ENCODE measurements at regions not wholly inside any gene's neighbourhood (a gene's known extent, or its start where the extent isn't known, plus 50 kb on each side); places are given as distances from the start of the nearest gene placed in this dataset.

DNA sequence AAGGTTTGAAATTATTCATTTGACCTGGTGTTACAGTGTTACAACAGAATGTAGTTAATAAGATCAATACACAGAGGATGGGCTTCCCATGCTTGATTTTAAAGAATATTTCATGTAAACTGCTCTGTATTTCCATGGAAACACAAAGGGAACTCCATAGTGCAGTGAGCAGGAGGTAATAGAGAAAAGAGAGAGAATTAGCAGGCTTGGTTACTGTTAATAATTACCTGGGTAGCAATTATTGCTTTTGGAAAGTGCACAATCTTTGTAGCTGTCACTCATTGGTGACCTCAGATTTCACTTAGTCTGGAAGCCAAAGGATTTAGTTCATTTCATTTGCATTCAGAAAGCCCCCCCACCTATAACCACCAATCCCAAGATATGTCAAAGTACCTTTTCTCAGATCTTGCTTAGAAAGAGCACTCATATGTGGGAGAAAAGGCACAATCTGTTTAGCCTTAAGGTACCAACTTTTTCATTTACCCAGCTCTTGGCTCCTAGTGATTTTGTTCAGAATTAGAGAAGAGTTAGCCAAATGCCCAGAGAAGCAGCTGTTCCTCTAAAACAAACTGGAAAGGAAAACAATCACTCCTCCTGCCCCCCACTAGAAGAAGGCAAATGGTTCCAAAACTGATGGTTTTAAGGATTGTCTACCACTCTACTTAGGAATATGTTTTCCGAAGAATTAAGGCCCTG lies 234.5 kb upstream of the SLC24A2 start:
- ATAC-seq (no peak), DNase-seq (no peak)
- Histone ChIP-seq H3K36me3 (no peaks in the 10 kb centered on the region), H3K27ac (no peak overlapping the region), H3K4me1 (no peaks in the 10 kb centered on the region), H3K9me3 (no peaks in the 10 kb centered on the region), H3K4me3 (no peak overlapping the region), H3K27me3 (no peaks in the 10 kb centered on the region)
- TF ChIP-seq, protein P1, sequence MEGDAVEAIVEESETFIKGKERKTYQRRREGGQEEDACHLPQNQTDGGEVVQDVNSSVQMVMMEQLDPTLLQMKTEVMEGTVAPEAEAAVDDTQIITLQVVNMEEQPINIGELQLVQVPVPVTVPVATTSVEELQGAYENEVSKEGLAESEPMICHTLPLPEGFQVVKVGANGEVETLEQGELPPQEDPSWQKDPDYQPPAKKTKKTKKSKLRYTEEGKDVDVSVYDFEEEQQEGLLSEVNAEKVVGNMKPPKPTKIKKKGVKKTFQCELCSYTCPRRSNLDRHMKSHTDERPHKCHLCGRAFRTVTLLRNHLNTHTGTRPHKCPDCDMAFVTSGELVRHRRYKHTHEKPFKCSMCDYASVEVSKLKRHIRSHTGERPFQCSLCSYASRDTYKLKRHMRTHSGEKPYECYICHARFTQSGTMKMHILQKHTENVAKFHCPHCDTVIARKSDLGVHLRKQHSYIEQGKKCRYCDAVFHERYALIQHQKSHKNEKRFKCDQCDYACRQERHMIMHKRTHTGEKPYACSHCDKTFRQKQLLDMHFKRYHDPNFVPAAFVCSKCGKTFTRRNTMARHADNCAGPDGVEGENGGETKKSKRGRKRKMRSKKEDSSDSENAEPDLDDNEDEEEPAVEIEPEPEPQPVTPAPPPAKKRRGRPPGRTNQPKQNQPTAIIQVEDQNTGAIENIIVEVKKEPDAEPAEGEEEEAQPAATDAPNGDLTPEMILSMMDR (IDR thresholded peaks at IDR 0.05 in 4 of 5, conservative IDR thresholded peaks at IDR 0.05 in 1 of 5) = no peak
- no peak for TF ChIP-seq POLR2A (IDR thresholded peaks at IDR 0.05)
- intact Hi-C loops (cut with DNase I; ENCODE audit: low total_unique reads) (no loop called here), in situ Hi-C loops (cut with MboI; ENCODE audit: low sequenced_read_pairs in 4 of 4) (no loop called here)

DNA sequence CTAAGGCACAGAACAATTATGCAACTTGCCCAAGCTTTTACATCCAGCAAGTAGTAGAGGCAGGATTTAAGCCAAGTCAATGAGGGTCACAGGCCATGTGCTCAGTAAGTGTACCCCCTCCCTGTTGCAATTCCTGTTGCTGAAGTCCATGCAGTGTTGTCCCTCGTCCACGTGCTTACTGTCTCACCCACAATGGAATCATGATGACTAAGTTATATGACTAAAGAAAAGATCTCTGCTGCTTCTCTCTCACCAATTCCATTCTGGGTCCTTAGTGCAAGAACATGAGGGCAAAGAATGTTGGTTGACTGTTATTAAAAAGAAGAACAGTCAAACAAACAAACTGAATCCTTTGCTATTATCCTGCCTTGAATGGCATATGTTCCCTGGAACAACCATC lies 233.6 kb upstream of the SLC24A2 start:
- Histone ChIP-seq H3K4me1 (no peaks in the 10 kb centered on the region), H3K27me3 (no peaks in the 10 kb centered on the region), H3K9me3 (no peaks in the 10 kb centered on the region), H3K27ac (no peak overlapping the region), H3K4me3 (no peak overlapping the region), H3K36me3 (no peaks in the 10 kb centered on the region)
- in situ Hi-C loops (cut with MboI; ENCODE audit: low sequenced_read_pairs in 4 of 4) = no loop called here
- ATAC-seq = no peak
- TF ChIP-seq, protein P1 (IDR thresholded peaks at IDR 0.05 in 4 of 5, conservative IDR thresholded peaks at IDR 0.05 in 1 of 5) = no peak
- TF ChIP-seq POLR2A (IDR thresholded peaks at IDR 0.05) = no peak
- DNase-seq = no peak
- intact Hi-C loops (cut with DNase I; ENCODE audit: low total_unique reads) = no loop called here

DNA sequence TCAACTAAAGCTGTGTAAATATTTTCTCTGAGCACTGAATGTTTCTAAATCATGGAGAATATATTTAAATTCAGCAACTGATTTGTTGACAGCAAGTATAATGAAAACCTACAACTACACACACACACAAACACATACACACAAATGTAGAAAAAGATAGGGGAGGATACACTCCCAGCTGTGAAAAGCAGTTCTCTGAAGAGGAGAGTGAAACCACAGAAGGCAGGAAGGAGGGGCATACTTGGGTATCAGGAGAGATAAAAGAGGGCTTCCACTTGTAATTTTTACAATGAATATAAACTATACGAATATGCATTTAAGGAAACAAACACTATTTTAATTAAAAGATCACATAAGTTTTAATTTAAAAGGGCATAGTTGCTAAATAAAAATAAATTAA lies 227.8 kb upstream of the SLC24A2 start:
- intact Hi-C loops (cut with DNase I; ENCODE audit: low total_unique reads) = no loop called here
- ATAC-seq (no peak), DNase-seq (no peak)
- no peaks in the 10 kb centered on the region for H3K9me3 ChIP-seq
- H3K4me1 ChIP-seq = no peaks in the 10 kb centered on the region
- H3K27me3 ChIP-seq = no peaks in the 10 kb centered on the region
- TF ChIP-seq, protein P1 (IDR thresholded peaks at IDR 0.05 in 4 of 5, conservative IDR thresholded peaks at IDR 0.05 in 1 of 5) = no peak
- TF ChIP-seq POLR2A (IDR thresholded peaks at IDR 0.05) = no peak
- H3K4me3 ChIP-seq = no peak overlapping the region
- H3K27ac ChIP-seq = no peak overlapping the region
- no peaks in the 10 kb centered on the region for H3K36me3 ChIP-seq
- in situ Hi-C loops (cut with MboI; ENCODE audit: low sequenced_read_pairs in 4 of 4) = no loop called here

DNA sequence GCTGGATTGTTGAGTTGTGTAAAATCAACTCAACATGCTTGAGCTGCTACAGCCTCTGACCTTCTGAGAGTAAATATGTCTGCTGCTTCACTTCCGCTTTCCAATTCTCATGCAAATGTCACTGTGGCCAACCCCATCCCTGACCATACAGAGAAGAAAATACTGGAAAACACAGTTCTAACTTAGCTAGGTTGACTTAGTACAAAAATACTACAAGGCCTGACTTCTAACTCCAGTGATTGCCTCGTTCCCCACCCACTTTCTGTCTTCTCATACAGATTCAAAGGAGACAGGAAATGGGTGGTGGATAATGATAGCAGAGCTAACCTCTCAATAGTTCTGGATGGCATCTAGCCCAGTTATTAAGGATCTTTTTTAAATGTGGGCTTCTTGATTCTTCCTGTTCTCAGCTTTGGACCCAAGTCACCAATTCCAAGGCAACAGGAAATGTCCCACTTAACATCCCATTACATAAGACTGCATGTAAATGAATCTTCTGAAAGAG lies 226.6 kb upstream of the SLC24A2 start:
- Histone ChIP-seq H3K4me1 (no peaks in the 10 kb centered on the region), H3K27ac (peak overlapping the region in 1 of 4 donors; percentile 10), H3K9me3 (no peaks in the 10 kb centered on the region), H3K36me3 (no peaks in the 10 kb centered on the region), H3K27me3 (no peaks in the 10 kb centered on the region), H3K4me3 (no peak overlapping the region)
- ATAC-seq (no peak), DNase-seq (no peak)
- intact Hi-C loops (cut with DNase I; ENCODE audit: low total_unique reads) (no loop called here), in situ Hi-C loops (cut with MboI; ENCODE audit: low sequenced_read_pairs in 4 of 4) (no loop called here)
- TF ChIP-seq, protein P1 (IDR thresholded peaks at IDR 0.05 in 4 of 5, conservative IDR thresholded peaks at IDR 0.05 in 1 of 5) = no peak
- no peak for TF ChIP-seq POLR2A (IDR thresholded peaks at IDR 0.05)

DNA sequence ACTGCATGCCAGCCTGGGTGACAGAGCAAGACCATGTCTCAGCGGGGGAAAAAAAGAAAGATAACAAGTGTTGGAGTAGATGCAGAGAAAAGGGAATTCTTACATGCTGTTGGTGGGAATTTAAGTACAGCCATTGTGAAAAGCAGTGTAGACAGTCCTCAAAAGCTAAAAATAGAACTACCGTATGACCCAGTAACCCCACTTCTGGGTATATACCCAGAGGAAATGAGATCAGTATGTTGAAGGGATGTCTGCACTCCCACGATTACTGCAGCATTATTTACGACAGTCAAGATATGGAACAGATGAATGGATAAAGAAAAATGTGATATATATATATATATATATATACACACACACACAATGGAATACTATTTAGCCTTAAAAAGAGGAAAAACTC lies 225.3 kb upstream of the SLC24A2 start:
- no peak for ATAC-seq
- intact Hi-C loops (cut with DNase I; ENCODE audit: low total_unique reads) = no loop called here

More for the DNA sequence above, 225.3 kb upstream of the SLC24A2 start:
- Histone ChIP-seq H3K4me3 (no peak overlapping the region), H3K27ac (no peak overlapping the region), H3K9me3 (no peaks in the 10 kb centered on the region), H3K36me3 (no peaks in the 10 kb centered on the region), H3K27me3 (no peaks in the 10 kb centered on the region), H3K4me1 (no peaks in the 10 kb centered on the region)
- in situ Hi-C loops (cut with MboI; ENCODE audit: low sequenced_read_pairs in 4 of 4) = no loop called here
- DNase-seq = no peak
- no peak for TF ChIP-seq POLR2A (IDR thresholded peaks at IDR 0.05)
- TF ChIP-seq, protein P1 (IDR thresholded peaks at IDR 0.05 in 4 of 5, conservative IDR thresholded peaks at IDR 0.05 in 1 of 5) = no peak
